NCI-H1694 treated with DMSO at 0.1 percent for 48 hours (cell line): ENCODE measurements at regions not wholly inside any gene's neighbourhood (a gene's known extent, or its start where the extent isn't known, plus 50 kb on each side); places are given as distances from the start of the nearest gene placed in this dataset.

Source experiments
- DNase-seq: peaks from one replicate; lab custom pipeline; 2025; lab: John Stamatoyannopoulos, UW

DNA sequence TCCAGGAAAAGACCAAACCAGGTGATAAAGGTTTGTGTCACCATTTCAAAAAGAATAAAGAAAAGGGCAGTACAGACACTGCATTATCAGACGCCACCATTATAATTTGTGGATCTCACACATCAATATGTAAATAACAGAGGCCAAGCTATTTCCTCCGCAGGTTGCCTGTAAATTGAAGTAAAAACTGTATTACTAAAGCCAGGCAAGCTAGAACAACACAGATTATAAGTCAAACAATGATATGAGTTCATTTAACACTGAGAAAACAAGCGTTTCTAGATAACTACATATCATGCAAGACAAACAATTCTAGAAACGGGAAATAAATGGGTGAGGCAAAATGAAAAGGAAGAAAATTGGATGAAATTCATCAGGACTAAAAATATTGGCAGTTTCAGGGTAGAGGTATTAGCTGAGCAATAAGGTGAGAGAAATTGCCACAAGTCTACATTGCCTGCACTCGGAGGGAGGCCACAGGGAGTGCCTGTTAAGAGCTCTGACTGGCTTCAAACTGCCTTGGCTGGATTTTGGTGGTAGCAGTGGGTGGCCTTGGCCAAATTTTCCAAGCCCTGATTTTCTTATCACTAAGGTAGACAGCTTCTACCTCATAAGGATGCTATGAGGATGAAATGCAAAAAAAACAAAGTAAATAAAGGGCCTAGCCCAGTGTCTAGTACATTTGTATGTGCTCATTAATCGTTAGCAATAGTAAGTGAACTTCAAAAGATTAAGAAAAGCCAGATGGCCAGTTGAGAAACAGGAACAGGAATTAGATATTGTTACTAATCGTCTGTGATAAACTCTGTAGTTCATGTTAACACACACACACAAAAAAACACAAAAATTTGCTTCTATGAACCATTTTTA is 240.0 kb upstream of the NFE2L3 start:
- DNase-seq: no peak

DNA sequence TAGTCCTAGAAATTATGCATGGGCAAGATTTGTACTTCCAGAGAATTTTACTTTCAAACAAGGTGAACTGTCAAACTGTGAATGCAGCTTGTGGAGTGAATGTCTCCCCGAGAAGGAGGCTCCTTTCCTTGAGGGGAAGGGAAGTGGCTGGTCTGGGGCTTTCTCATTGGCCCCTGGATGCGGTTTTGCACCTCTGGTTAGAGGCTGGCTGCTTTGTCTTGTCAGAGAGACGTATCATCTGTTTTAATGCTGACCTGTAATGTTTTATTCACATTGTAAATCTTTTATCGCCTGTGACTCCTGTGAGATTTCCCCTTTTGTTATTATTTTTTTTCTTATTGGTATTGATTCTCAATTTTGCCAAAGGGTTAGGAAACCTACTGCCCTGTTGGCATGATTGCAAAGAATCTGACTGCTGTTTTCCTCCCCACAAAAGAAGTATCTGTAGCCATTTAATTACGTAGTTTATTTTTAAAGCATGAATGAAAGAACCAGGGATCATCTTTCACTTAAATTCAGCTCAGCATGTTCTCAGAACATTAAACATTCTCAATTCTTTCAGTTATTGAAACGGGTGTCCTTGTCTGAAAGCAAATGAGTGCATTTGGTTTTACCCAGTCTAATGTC is 238.3 kb upstream of the NFE2L3 start:
- no peak for DNase-seq

- DNase-seq: no peak
Observed at GRCh38 chr7:25918731-25919130, 233.3 kb upstream of the NFE2L3 start.

GRCh38 chr7:25922296-25922695 is 229.7 kb upstream of the NFE2L3 start:
- DNase-seq: no peak

- DNase-seq: no peak
Observed at GRCh38 chr7:25923741-25924460, 228.1 kb upstream of the NFE2L3 start.

DNA sequence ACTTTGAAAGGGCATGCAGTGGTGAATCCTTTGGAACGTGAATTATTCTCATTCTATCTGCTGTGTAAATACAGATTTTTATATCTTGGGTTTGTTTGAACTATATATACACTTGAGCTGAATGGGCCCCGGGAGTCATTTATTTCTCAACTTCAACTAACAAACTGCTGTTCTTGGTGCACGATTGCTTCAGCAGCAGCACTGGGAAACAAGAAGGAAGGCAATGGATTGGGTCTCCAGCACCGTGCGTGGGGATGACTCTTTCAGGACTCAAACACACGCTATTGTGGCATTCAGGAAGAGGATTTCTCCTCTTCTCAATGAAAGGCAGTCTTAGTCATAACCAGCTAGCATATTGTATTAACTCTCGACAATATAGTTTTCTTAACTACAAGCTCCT is 226.0 kb upstream of the NFE2L3 start:
- DNase-seq: no peak

DNA sequence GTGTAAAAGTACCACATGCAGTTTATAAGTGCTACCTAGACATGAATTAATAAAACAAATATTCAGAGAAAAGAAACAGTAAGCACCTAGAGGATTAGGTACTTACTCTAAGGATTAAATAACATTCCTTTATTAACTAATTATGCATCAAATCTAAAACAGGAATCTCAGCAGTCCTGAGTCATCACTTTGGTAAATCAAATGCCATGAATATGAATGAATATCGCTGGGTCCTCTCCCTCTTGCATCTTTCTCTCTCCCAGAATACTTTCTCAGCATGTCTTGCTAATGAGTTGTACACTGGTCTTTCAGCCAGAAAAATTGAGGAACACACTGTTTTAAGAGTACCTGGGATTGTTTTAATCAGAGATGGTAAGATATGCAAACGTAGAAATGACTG is 225.5 kb upstream of the NFE2L3 start:
- no peak for DNase-seq

DNA sequence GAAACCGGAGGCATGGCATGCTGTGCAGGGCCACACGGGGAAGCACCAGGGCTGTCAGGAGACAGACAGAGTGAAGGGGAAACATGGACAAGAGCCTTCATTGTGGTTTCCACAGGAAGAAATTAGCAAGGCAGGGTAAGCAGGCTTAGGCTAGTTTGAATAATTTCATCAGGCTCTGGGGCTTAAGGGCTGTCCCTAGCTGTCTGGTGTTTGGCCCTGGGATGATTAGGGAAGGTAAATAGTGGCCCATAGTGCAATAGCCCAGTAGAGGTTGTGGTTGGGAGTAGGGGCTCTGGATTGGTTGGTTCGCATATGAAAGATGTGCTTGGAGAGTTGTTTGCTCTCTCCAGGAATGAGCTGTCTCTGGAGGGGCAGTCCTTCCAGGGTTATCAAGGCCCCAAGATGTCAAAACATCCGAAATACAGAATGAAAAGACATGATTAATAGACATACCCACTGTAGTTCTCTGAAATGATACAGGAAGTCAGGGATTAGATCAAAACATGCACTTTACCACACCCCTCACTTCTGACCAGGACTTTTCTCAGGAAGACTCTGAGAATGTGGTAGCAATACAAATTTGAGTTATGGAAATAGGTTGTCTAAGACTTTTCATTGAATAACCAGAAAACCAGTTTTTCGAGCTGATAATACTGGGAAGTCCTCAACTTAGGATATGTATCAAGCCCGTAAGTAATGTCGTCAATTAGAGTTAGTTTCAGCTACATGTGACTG is 224.9 kb upstream of the NFE2L3 start:
- DNase-seq: no peak

GRCh38 chr7:25927626-25927978 is 224.4 kb upstream of the NFE2L3 start:
- DNase-seq: no peak

DNA sequence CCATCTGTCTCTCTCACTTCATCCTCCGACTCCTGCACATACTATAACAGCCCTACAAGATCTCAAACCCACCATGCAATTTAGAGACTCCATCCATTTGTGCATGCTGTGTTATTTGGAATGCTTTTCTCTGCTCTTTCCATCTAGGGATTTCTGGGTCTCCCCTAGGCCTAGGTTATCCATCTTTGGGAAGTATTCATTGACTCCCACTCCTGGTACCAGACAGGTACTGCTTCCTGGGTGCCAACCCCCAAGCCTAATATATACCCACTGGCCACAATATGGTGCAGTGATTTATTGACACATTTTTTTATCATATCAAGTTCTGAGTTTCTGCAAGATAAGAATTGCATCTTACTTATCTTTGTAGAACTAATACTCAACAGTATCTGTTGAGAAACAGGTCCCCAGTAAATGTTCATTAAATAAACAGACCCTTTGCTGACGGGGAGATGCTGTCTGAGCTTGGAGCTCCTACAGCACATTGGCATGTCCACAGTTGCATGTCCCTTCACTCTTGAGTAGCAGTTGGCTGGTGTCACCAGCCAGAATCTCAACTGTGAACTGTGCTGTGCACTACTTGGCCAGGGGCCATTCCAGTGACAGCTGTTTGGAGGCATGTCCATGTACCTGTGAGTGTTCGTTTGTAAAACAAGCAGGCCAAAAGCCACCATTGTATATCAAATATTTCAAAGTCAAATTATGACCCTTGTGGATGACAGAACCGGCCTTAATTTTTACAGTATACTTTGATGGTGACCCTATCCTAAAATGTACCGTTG is 223.3 kb upstream of the NFE2L3 start:
- DNase-seq: peak; percentile 81

- DNase-seq: peak; percentile 87
Observed at GRCh38 chr7:25929448-25929847, 222.6 kb upstream of the NFE2L3 start.

- DNase-seq: no peak
Observed at GRCh38 chr7:25930492-25931048, 221.4 kb upstream of the NFE2L3 start.

DNA sequence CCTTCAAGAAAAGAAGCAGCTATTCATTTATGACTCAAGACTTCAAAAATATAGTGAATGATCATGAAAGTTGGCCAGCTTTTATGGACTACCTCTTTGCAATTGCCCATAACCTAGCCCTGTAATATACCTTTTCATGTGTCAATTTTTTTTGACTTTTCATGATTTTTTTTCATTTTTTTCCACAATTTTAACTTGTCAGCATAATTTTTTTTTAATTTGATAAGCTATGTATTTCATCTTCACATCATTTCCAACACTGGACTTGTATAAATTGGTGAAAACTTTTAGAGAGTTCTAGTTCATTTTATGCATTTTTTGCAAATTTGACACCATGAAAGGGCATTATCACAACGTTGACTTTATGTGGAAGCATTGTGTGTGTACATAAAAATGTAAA is 220.8 kb upstream of the NFE2L3 start:
- no peak for DNase-seq

- DNase-seq: no peak
Observed at GRCh38 chr7:25933921-25934320, 218.1 kb upstream of the NFE2L3 start.

- DNase-seq: no peak
Observed at GRCh38 chr7:25940086-25940906, 211.7 kb upstream of the NFE2L3 start.

- no peak for DNase-seq
Observed at GRCh38 chr7:25944777-25945515, 207.1 kb upstream of the NFE2L3 start.

DNA sequence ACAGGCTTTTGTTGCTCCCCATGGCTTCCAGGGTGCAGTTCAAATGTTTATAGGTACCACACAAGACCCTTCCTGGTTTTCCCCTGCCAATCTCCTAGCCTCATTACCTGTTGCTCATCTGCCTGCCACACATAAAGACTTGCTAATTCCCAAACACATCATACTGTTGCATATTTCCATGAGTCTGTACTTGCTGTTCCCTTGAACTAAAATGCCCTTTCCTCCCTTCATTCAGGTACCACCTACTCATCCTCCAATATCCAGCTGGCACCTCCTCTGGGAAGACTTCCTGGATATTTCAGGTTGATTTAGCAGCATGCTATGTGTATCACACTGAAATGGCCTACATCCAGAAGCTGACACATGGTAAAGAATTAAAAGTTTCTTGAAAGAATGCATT is 206.4 kb upstream of the NFE2L3 start:
- DNase-seq: no peak

- DNase-seq: no peak
Observed at GRCh38 chr7:25946181-25946580, 205.8 kb upstream of the NFE2L3 start.

- no peak for DNase-seq
Observed at GRCh38 chr7:25947669-25948516, 204.1 kb upstream of the NFE2L3 start.
